ENCODE measurements at regions not wholly inside any gene's neighbourhood (a gene's known extent, or its start where the extent isn't known, plus 50 kb on each side); places are given as distances from the start of the nearest gene placed in this dataset.
A peak's percentile ranks its signal among the peaks of the same experiment; 100 is the strongest.
"Not testable (repeated sequence)": the region's sequence is repeated elsewhere in the genome, so short reads cannot be mapped to it uniquely, and the experiment has no call there.

DNA sequence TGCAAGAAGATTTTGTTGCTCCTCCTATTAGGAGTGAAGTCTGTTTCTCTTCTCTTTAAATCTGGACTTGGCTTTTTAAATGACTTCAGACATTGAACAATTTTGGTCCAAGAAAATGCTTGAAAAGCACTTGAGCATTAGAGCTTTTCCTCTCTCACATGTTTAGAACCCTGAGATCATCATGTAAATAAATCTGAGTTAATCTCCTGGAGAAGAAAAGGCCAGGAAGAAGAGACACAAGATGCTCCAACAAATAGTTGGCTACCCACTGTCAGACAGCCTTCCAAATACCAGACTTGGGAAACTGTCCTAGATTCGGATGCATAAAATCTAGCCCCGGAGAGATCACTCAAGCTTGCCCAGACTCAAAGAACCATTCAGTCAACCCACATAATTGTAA is 1353.1 kb upstream of the ADGRL4 start:
- no peak for DNase-seq

DNA sequence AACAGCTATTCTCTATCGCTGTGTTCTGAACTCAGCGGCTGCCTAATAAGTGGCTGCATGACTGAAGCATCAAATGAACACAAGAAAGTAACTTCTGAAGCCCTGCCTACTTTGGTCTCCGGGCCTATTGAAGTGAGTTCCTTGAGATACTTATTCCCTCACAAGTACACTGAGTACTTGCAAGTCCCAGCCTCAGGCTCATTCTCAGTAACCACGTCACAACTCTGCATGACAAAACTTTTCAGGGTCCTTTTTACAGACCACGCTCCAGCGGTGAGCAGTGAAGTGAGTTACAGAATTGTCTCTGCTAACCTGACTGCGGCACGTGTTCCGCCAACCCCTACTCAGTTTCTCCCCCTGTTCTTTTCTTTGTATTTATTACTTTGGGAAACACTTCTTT is 1342.7 kb upstream of the ADGRL4 start:
- DNase-seq: no peak

DNA sequence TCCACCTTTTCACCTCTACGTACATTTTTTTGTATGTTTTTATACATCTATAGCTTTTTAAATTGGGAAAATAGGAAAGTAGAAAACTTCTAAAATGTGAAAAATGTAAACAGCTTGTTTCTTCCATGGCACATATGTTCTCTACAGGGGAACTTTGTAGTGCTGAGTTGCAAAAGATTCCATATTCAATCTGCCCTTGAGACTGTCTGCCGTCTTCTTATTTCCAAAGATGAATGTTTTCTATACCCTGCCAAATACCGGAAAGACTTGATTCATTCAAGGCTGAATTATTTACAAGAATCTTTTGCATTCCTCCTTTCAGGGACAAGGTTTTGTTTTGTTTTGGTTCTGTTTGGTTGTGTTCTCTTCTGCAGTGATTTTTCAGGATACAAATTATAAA is 1334.5 kb upstream of the ADGRL4 start:
- no peak for DNase-seq

DNA sequence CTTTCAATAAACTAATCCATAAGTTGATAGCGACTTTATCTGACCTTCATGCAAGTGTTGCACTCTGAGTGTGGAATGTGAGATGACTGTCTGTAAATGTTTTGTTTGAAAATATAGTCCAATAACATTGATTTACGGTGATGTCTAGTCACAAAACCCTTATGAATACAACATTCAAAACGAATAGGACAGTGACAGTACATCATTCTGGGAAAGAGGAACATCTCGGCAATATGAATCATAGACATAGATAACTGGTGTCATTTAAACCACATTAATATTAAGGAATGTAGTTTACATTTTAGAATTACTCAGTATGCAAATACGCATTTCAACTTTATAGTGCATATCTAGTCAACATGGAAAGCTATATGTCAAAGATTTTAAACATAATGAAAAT is 1311.6 kb upstream of the ADGRL4 start:
- DNase-seq: no peak

DNA sequence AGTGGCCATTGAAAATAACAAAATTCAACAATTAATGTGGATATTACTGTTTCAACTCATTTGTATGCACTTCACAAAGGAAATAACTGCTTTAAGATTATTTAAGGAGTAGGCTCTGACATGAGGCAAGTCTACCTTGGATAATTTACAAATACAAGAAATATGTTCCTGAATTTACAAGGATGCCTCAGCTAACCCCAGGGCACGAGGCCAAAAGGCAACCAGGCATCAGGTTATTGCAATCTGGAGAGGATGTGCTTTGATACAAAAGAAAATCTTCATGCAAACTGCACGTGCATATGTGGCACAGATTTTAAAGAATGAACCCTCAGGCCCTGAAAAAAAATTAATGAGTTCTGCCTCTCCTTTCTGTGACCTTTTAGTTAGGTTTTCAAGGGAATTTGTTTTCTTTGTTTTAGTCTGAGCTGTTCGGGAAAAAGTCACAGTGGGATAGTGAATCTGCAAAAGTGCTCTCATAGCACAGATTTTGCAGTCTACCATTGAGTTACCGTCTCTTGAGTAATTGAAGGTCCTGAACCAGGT is 1304.2 kb upstream of the ADGRL4 start:
- no peak for DNase-seq

DNA sequence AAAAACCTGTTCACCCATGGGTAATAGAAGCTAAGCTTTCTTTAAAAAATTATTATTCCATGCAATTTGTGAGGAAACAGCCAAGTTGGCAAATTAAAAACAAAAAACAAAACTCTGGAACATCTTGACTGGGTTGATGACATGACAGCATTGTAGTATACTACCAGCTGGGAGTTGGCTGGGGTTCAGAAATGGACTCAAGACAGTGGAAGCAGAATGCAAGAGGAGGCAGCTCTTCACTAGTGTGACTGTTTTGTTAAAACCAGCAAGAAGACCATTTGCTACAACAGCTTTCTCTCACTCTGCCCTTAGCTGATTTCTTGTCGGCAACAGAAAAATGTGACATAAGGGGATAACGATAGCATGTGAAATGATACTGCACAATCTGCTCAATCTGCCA is 1298.9 kb upstream of the ADGRL4 start:
- no peak for DNase-seq

DNA sequence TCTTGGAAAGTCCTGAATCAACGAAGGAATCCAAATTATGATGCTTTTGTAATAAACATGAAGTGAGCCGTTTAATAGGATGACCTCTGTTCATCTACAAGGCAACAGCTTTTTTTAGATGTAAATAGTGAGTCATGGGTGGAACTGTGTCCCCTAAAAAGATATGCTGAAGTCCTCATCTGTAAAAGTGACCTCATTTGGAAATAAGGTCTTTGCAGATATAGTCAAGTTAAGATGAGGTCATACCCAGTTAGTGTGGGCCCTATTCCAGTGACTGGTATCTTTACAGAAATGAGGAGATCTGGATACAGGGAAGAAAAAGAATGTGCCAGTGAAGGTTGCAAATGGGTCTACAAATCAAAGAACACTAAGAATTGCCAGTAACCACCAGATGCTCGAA is 1287.3 kb upstream of the ADGRL4 start:
- DNase-seq: no peak

DNA sequence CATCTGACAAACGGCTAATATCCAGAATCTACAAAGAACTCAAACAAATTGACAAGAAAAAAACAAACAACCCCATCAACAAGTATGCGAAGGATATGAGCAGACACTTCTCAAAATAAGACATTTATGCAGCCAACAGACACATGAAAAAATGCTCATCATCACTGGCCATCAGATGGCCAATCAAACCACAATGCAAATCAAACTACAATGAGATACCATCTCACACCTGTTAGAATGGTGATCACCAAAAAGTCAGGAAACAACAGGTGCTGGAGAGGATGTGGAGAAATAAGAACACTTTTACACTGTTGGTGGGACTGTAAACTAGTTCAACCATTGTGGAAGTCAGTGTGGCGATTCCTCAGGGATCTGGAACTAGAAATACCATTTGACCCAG is 1282.2 kb upstream of the ADGRL4 start:
- not testable (repeated sequence) for DNase-seq

DNA sequence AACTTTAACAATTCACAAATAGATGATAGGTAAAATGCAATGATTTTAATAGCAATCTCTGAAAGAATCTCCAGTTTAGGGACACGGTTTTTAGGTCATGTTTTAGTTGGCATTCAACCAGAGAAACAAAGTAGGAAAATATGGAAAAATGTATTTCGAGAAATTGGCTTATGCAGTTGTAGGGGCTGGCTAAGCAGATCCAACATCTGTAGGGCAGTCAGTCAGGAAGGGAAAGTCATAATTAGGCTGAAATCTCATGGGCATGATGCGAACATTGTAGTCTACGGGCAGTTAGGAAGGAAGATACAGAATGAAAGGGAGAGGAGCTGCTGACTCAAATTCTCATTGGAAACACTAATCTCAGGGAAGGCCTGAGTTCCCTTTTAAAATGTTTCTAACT is 1276.0 kb upstream of the ADGRL4 start:
- no peak for DNase-seq

DNA sequence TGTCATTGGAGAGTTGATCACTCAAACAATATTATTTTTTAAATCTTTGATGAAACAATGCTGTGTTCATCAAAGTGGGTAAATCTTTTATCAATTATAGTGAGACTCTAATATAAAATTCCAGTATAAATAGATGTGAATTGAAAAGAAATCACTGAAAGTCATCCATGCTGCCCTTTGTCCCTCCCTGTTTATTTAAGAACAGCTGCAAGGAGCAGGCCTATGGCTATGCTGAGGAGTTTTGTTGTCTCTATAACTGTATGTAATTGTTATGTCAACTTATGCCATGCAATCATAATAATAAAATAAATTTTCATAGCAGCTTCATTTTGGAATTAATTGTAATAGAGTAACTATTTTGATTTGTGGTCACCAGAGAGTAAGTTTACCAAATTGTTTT is 1272.4 kb upstream of the ADGRL4 start:
- DNase-seq: no peak

DNA sequence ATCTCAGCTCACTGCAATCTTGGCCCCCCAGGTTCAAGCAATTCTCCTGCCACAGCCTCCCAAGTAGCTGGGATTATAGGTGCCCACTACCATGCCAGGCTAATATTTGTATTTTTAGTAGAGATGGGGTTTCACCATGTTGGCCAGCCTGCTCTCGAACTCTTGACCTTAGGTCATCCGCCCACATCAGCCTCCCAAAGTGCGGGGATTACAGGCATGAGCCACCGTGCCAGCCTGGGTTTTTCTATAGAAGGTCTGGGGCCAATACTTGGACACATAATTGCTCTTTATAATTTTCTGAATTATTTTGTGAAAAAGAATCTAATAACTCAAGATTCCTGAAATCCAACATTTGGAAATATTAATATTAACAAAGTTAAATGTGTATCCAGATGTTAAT is 1267.7 kb upstream of the ADGRL4 start:
- no peak for DNase-seq

DNA sequence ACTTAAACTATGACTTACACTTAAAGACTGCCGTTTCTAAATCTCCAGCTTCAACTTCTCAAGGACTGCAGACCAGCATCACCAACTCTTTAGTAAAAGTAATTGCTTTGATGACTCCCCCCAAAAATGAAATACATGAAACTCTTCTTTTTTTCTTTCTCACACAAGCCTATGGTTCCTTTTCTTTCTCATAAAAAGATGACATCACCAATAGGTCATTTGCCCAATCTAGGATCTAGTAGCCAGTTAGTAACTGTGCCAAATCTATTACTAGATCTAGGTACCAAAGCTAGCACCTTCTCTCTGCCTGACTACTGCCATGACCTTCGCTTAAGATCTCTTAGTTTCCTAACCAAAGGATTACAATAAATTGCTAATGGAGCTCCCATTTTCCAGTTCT is 1266.0 kb upstream of the ADGRL4 start:
- no peak for DNase-seq

DNA sequence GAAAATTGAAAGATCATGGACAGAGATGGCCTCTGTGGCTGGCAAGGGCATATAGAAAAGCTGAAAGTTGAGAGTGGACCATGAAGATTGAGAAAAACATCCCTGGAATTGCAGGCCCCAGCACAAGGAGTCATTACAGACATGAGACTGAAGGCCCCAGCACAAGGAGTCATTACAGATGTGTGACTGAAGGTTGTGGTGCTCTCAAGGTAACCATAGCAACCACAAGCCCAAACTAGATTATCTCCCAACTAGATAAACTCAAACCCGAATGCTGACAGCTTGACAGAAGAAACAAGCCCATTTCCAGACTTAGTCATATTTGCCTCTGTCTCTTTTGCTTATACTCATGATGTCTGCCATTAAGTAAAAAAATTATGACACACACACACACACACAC is 1252.1 kb upstream of the ADGRL4 start:
- DNase-seq: no peak

DNA sequence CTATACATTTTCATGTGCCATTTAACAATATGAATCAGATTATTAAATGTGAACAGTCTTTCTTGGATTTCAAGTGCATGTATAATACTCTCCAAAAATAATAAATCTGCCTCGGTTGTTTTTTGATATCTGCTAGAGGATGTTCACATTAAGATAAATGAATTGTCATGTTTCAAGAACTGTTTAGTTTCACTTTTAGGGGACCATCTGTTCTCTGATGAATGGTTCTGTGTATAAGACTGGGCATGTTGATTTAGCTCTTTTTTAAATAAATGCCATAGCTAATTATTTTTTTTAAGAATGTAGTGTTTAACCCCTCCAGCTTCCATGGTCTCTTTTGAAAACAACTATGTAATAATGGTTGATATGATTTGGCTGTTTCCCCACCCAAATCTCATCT is 1245.1 kb upstream of the ADGRL4 start:
- no peak for DNase-seq

DNA sequence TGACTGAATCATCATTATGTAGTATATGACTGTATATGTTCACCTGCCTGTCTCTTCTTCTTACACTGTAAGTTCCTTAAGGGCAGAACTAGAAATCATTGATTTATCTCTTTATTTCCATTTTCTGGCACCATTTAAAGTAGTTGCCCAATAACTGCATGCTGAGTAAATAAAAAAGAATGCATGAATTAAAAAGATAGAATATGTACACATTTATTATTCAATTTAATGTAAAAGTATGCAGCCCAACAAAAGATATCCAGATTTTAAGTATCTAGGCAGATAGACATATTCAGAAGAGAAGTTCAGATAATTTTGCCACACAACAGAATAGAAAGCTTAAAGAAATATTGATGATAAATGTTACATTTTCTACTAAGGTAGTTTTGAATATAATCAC is 1244.6 kb upstream of the ADGRL4 start:
- no peak for DNase-seq

DNA sequence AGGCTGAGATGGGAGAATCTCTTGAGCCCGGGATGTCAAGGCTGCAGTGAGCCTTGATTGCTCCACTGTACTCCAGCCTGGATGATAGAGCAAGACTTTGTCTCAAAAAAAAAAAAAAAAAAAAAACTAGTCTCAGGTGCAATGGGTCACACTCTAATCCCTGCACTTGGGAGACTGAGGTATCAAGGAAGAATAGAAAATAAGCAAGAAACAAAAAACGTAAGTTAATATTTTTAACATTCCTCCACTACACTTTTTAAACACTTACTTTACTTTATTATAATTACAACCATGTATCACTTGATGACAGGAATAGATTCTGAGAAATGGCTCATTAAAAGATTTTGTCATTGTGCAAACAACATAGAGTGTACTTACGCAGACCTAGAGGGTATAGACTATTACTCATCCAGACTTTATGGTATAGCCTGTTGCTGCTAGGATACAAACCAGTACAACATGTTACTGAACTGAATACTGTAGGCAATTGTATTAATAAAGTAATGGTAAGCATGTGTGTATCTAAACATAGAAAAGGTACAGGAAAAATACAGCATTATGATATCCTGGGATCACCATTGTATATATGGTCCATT is 1244.1 kb upstream of the ADGRL4 start:
- no peak for DNase-seq

DNA sequence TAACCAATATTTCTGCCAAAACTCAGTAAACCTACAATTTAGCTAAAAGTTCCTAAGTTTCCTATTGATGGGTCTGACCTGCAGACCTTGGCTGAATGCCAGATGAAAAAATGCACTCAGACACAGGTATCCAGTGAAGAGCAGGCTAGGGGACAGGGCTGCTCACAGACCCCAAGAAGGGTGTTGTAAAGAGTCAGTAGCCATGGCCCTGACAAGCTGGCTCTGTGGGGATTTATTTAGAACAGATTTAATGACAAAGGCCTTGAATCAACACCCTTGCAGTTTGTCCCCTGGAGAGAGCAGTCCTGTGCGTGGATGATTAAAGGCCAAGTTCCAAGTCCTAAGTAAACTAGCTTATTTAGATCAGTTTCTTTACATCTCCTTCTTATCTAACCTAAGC is 1243.2 kb upstream of the ADGRL4 start:
- no peak for DNase-seq

DNA sequence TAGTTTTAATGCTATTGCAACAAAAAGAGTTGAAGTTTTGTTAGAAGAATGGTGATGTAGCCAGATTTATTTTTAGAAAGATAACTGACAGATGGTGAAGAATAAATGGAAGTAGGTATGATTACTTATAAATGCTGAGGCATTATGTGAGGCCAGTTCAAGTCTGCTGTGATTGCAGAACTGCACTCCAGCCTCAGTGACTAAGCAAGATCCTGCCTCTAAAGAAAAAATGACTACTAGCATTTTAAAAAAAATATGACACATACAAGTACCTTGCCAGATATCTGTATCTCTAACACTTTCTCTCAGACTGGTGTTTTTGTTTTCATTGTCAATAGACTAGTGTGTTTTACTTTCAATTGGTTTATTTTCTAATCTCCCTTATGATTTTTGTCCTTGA is 1242.4 kb upstream of the ADGRL4 start:
- DNase-seq: no peak

DNA sequence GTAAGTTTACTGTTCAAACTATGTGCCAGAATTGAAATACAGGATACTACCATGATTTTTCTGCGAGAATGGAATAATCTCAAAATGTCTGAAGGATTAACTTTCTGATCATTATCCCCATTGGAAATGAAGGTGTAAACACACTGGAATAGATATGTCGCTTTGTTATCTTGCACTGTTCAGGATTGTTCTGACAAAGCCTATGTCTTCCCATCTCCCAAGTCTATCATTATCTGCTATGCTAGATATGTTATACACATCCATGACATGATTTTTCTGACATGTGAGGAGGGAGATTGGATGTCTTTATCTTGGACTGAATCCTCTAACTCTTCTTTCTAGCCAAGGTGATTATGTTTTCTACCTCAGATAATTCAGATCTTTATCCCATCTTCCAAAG is 1239.3 kb upstream of the ADGRL4 start:
- no peak for DNase-seq

DNA sequence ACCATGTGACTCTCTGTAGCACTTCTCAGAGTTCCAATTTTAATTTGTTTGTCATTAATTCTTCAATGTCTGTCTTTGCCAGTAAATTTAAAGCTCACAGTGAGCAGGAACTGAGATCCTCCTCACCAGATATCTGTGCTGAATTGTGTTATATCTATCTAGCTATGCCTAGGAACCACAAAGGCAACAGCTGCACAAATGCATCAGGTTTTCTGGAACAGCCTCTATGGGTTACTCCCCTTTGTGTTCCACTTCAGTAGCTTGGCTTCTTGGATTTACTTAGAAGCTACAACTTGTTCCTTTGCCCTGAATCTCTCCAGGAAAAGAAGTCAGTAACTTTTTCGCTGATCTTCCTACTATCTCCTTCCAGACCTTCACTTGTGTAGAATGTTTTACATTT is 1237.8 kb upstream of the ADGRL4 start:
- no peak for DNase-seq

DNA sequence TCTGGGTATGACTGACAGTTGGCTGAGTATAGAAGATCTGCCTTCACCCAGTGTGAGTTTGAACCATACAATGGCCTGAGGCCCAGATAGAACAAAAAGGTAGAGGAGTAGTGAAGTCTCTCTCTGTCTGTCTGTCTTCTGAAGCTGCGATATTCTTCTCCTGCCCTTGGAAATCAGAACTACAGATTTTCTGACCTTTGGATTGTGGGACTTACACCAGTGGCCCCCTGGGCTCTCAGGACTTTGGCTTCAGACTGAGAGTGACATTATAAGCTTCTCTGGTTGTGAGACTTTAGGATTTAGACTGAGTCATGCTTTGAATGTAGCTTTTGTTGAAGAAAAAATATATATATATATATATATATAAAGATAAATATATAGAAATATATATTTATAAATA is 1235.0 kb upstream of the ADGRL4 start:
- no peak for DNase-seq

DNA sequence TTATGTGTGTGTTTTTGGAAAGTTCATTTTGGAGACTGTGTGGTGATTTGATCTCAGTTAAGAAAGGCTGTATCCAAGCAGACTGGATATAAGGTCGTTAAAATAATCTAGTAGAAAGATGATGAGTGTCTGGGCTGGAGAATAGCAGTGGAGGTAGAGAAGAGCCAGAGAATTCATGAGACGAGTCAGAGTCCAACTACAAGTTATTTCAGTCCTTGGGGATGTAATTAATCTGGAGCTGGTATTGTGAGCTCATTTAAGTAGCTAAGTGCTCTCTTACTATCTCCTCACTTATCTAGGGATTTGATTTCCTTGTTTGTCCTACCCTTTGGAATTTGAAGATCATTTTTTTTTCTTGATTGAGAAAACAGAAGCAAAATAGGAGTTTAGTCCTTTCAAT is 1219.0 kb upstream of the ADGRL4 start:
- DNase-seq: no peak

DNA sequence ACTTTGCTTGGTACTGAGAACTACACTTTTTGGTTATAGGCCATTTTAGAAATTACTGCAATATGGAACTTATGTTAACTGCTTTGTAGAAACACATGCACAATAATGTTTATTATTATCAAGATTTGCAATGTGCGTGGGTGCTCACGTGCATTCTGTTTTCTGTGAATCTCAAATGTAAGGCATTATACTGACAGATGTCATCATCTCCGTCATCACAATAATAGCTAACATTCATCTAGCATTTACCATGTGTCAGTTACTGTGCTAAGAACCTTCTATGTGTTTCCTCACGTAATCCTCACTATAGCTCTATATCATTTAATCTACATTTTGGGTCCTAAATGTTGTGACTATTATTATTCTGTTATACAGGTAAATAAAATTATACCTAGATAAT is 1214.8 kb upstream of the ADGRL4 start:
- DNase-seq: no peak

DNA sequence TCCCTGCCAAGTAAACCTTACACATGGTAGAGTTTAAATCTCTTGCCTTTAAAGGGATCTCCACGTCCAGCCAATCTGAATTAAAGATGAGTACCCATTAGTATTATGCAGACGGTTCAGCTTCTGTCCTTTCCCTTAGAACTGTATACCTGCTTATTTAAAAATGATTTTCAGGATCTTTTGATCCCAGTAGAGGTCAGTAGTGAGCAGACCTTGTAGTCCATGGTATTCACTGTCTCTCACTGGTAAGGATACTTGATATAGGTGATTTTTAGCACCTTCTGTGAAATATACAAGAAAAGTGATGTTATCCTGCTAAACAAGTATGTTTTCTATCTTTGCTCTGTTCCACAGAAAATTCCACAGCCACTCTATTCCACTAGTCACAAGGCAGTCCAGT is 1211.6 kb upstream of the ADGRL4 start:
- peak; percentile 1 for DNase-seq

DNA sequence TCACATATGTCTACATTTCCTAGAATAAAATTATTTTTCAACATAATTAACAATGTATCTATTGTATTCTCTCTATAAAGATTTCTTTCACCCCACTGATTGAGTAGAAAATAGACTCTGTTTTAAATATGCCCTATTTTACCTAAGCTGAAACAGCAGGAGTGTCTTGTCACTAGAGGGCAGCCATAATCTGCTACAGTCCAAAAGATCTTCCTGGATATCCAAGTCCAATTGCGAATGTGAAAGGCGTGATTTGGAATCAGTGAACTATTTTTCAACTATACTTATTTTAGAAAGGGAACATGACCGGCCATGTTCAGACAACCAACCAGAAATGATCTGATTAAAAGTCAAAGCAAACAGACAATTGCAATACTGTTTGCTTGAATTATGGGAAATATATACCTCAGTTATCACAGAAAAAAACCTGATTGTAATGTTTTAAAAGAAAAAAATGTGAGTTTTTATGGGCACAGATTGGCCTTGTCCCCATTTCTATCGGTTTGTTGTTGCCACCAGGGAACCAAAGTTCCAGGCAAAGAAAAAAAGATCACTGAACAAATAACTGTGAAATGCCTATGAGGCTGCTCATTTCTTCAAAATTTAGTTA is 1211.0 kb upstream of the ADGRL4 start:
- peak; percentile 2 for DNase-seq
